Neural progenitor cell (in vitro differentiated cells): ENCODE measurements at regions not wholly inside any gene's neighbourhood (a gene's known extent, or its start where the extent isn't known, plus 50 kb on each side); places are given as distances from the start of the nearest gene placed in this dataset.

Experiments
- DNase-seq: peaks from one replicate; pipeline ENCODE4 v3.0.0-alpha.2; 2016; ENCODE audit warnings: low spot score
- H2AFZ ChIP-seq: fragments of 200-600 bp; sonication (generic); replicated peaks from 2 replicates; pipeline ENCODE4 v1.6.1; 2016; ENCODE audit warnings: antibody characterized with exemption
- H3F3A ChIP-seq: fragments of 200-600 bp; sonication (generic); 2 replicates; pipeline ENCODE4 v1.6.1; 2016; ENCODE audit warnings: antibody characterized with exemption, low read depth
- H3K27ac ChIP-seq: fragments of 200-600 bp; sonication (generic); 2 replicates; pipeline ENCODE4 v1.5.1; 2016; ENCODE audit warnings: mild to moderate bottlenecking
- H3K27me3 ChIP-seq: fragments of 200-600 bp; sonication (generic); 2 replicates; pipeline ENCODE4 v1.6.1; 2016; ENCODE audit warnings: mild to moderate bottlenecking, moderate library complexity
- H3K36me3 ChIP-seq: fragments of 200-600 bp; sonication (generic); 2 replicates; pipeline ENCODE4 v1.5.1; 2016
- H3K4me1 ChIP-seq: fragments of 200-600 bp; sonication (generic); 2 replicates; pipeline ENCODE4 v1.6.1; 2016; ENCODE audit warnings: mixed run types
- H3K4me2 ChIP-seq: fragments of 200-600 bp; sonication (generic); 2 replicates; pipeline ENCODE4 v1.6.1; 2016
- H3K4me3 ChIP-seq: fragments of 200-600 bp; sonication (generic); 2 replicates; pipeline ENCODE4 v1.5.1; 2016
- H3K79me2 ChIP-seq: fragments of 200-600 bp; sonication (generic); 2 replicates; pipeline ENCODE4 v1.6.1; 2016; ENCODE audit warnings: low read depth
- H3K9ac ChIP-seq: fragments of 200-600 bp; sonication (generic); 2 replicates; pipeline ENCODE4 v1.6.1; 2016
- H3K9me3 ChIP-seq: fragments of 200-600 bp; sonication (generic); 2 replicates; pipeline ENCODE4 v1.5.1; 2016; ENCODE audit warnings: low read depth
- H4K20me1 ChIP-seq: fragments of 200-600 bp; sonication (generic); 2 replicates; pipeline ENCODE4 v1.6.1; 2016; ENCODE audit warnings: low read depth
- H3K27ac Mint-ChIP-seq: 3 replicates; pipeline ENCODE4 v1.8.0; 2021; ENCODE audit warnings: mixed read lengths
- H3K27me3 Mint-ChIP-seq: 2 replicates; pipeline ENCODE4 v1.8.0; 2022; ENCODE audit warnings: low read depth, mild to moderate bottlenecking, inconsistent platforms, moderate library complexity, mixed read lengths; ENCODE audit not compliant: insufficient read depth
- H3K36me3 Mint-ChIP-seq: 3 replicates; pipeline ENCODE4 v1.8.0; 2021; ENCODE audit warnings: mixed read lengths
- H3K4me1 Mint-ChIP-seq: 3 replicates; pipeline ENCODE4 v1.8.0; 2021; ENCODE audit warnings: mixed read lengths
- H3K4me3 Mint-ChIP-seq: 3 replicates; pipeline ENCODE4 v1.8.0; 2021; ENCODE audit warnings: mild to moderate bottlenecking, moderate library complexity, mixed read lengths
- H3K9me3 Mint-ChIP-seq: 3 replicates; pipeline ENCODE4 v1.8.0; 2020; ENCODE audit warnings: mixed read lengths
- CTCF ChIP-seq: fragments of 200-600 bp; sonication (generic); IDR thresholded peaks from 2 replicates; pipeline ENCODE4 v1.5.1; 2017; ENCODE audit warnings: antibody characterized with exemption, mild to moderate bottlenecking
- EZH2 ChIP-seq: fragments of 200-600 bp; sonication (generic); IDR thresholded peaks from 2 replicates; pipeline ENCODE4 v1.6.1; 2017; ENCODE audit warnings: antibody characterized with exemption, mild to moderate bottlenecking, moderate library complexity
- EZH2phosphoT487 ChIP-seq: fragments of 200-600 bp; sonication (generic); IDR thresholded peaks from 2 replicates; pipeline ENCODE4 v1.6.1; 2017; ENCODE audit warnings: antibody characterized with exemption

DNA sequence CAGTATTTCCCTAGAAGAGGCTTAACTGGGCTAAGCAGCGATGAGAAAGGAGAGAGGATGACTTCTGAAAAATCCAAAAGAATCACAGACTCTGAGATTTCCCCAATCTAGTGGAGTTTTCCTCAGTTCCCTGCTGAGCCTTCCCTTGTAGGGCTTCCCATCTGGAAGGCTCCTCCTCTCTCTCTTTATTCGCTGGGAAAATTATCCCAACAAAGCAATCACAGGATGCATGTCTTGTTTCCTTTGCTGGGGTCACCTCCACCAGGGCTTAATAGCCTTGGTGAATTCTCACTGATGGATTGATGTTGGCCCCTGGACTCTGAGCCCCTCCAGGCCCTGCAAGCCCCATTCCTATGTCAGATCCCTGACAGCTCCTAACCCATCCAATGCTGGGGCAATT lies 69.8 kb upstream of the MAFB start:
- Histone ChIP-seq H3K4me2 (peak overlapping the region; percentile 18), H3K27ac (no peak overlapping the region), H3K4me3 (no peak overlapping the region), H3K9ac (no peak overlapping the region), H3K9me3 (no peaks in the 10 kb centered on the region), H3F3A (no peaks in the 10 kb centered on the region), H3K4me1 (peaks cover 5% of the 10 kb centered on the region), H2AFZ (peak overlapping the region; percentile 14), H3K27me3 (no peaks in the 10 kb centered on the region), H3K36me3 (no peaks in the 10 kb centered on the region), H3K79me2 (no peaks in the 10 kb centered on the region), H4K20me1 (no peaks in the 10 kb centered on the region)
- H3K27me3 Mint-ChIP-seq = no peaks in the 10 kb centered on the region
- no peak overlapping the region for H3K4me3 Mint-ChIP-seq
- H3K9me3 Mint-ChIP-seq = no peaks in the 10 kb centered on the region
- H3K36me3 Mint-ChIP-seq = no peaks in the 10 kb centered on the region
- TF ChIP-seq CTCF = no peak
- TF ChIP-seq EZH2 = no peak
- TF ChIP-seq EZH2phosphoT487 = no peak
- H3K4me1 Mint-ChIP-seq = peaks cover 4% of the 10 kb centered on the region
- H3K27ac Mint-ChIP-seq = no peak overlapping the region
- DNase-seq = no peak

GRCh38 chr20:40760399-40760798 lies 71.4 kb upstream of the MAFB start:
- no peaks in the 10 kb centered on the region for H3K36me3 Mint-ChIP-seq
- no peaks in the 10 kb centered on the region for H3K27me3 Mint-ChIP-seq

DNA sequence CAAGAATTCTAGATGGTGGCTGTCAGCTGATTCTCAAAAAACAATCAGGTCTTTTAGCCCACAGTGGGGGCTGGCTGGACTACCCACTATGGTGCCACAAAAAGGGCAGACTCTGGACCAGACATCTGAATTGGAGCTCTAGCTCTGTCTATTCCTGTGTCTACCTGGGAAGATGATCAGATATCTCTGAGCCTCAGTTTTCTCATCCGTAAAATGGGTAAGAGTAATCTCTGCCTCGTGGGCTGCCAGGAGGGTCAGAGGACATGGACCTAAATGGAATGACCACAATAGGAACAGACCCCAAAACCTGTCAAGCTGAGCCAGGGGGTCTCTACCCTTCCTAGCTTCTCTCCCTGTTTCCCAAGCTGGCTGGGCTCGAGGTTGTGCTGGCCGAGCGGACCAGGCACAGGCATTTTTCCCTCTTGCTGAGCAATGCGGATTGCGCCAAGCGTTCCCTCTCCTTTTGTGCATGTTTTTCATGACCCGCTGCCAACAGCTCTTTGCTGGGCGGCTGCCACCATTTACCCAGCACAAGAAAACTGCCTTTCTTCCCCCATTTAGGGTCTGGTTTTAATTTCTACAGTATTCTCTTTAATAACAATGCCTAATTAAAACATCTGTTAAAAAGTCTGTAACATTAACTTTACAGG lies 74.7 kb upstream of the MAFB start:
- Mint-ChIP-seq H3K4me1 (peaks cover 4% of the 10 kb centered on the region), H3K27ac (no peak overlapping the region), H3K4me3 (no peak overlapping the region), H3K27me3 (peaks cover 3% of the 10 kb centered on the region), H3K9me3 (no peaks in the 10 kb centered on the region), H3K36me3 (no peaks in the 10 kb centered on the region)
- Histone ChIP-seq H3K27ac (no peak overlapping the region), H3K4me3 (no peak overlapping the region), H3K27me3 (no peaks in the 10 kb centered on the region), H3F3A (no peaks in the 10 kb centered on the region), H4K20me1 (no peaks in the 10 kb centered on the region), H3K4me1 (peaks cover 13% of the 10 kb centered on the region), H3K9me3 (no peaks in the 10 kb centered on the region), H3K79me2 (no peaks in the 10 kb centered on the region), H3K9ac (no peak overlapping the region), H3K36me3 (no peaks in the 10 kb centered on the region), H2AFZ (no peak overlapping the region), H3K4me2 (peak overlapping the region; percentile 4)
- TF ChIP-seq EZH2 = no peak
- no peak for TF ChIP-seq EZH2phosphoT487
- no peak for TF ChIP-seq CTCF
- no peak for DNase-seq

More at GRCh38 chr20:40760399-40760798, 71.4 kb upstream of the MAFB start:
- Histone ChIP-seq H2AFZ (no peak overlapping the region), H3K79me2 (no peaks in the 10 kb centered on the region), H4K20me1 (no peaks in the 10 kb centered on the region), H3K27me3 (no peaks in the 10 kb centered on the region), H3K9me3 (no peaks in the 10 kb centered on the region), H3K4me2 (no peak overlapping the region), H3K9ac (no peak overlapping the region), H3K4me3 (no peak overlapping the region), H3K4me1 (peaks cover 15% of the 10 kb centered on the region), H3F3A (no peaks in the 10 kb centered on the region), H3K36me3 (no peaks in the 10 kb centered on the region), H3K27ac (no peak overlapping the region)
- Mint-ChIP-seq H3K4me1 (peaks cover 4% of the 10 kb centered on the region), H3K4me3 (no peak overlapping the region), H3K27ac (no peak overlapping the region), H3K9me3 (no peaks in the 10 kb centered on the region)
- TF ChIP-seq EZH2 = no peak
- no peak for TF ChIP-seq EZH2phosphoT487
- no peak for TF ChIP-seq CTCF
- DNase-seq = no peak
